Fibroblast of the aortic adventitia (primary cell): ENCODE measurements at regions not wholly inside any gene's neighbourhood (a gene's known extent, or its start where the extent isn't known, plus 50 kb on each side); places are given as distances from the start of the nearest gene placed in this dataset.

Source experiments
- DNase-seq: peaks from one replicate; pipeline ENCODE4 v3.0.0-alpha.2; 2010; ENCODE audit warnings: low read depth
- H3K4me3 ChIP-seq: 2 replicates; pipeline ENCODE4 v1.5.1; 2011; ENCODE audit warnings: low read depth, mild to moderate bottlenecking, control low read depth, low read length, moderate library complexity
- TF ChIP-seq, protein P1 (sequence below): IDR thresholded peaks from 2 replicates; pipeline ENCODE4 v1.5.1; 2011; ENCODE audit warnings: mild to moderate bottlenecking, low read length, control low read depth, inconsistent platforms; ENCODE audit not compliant: insufficient read depth

DNA sequence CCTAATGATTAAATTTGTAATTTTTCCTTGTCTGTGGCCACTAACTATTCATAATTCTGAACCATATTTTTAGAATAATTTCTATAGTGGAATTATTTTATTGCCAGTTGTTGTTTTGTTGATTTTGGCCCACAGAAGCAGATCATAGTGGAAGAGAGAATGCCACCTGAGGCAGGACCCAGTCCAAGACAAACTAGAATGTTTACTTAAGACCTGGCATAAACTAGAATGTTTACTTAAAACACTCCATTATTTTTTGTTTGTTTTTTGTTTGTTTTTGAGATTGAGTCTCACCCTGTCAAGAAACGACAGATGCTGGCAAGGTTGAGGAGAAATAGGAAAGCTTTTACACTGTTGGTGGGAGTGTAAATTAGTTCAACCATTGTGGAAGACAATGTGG, 310.2 kb downstream of the MRPL39 start:
- no peak overlapping the region for H3K4me3 ChIP-seq
- no peak for DNase-seq
- TF ChIP-seq, protein P1, sequence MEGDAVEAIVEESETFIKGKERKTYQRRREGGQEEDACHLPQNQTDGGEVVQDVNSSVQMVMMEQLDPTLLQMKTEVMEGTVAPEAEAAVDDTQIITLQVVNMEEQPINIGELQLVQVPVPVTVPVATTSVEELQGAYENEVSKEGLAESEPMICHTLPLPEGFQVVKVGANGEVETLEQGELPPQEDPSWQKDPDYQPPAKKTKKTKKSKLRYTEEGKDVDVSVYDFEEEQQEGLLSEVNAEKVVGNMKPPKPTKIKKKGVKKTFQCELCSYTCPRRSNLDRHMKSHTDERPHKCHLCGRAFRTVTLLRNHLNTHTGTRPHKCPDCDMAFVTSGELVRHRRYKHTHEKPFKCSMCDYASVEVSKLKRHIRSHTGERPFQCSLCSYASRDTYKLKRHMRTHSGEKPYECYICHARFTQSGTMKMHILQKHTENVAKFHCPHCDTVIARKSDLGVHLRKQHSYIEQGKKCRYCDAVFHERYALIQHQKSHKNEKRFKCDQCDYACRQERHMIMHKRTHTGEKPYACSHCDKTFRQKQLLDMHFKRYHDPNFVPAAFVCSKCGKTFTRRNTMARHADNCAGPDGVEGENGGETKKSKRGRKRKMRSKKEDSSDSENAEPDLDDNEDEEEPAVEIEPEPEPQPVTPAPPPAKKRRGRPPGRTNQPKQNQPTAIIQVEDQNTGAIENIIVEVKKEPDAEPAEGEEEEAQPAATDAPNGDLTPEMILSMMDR: no peak

DNA sequence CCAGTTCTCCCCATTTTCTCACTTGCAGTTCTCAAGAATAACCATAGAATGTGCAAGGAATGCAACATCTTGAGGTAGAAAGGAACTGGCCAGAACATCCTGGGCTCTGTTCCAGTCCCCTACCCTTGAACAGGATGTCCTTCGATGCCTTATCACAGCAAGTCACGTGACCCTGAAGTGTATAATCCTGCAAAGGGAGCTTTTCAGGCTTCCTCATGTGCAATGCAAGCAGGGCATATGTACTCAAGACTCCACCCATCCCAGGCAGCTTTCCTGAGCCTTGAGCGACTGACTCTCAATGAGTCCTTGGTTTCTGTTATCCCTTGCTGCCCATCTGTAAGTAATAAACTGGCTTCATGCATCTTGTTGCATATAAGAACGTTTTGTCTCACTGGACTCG, 311.0 kb downstream of the MRPL39 start:
- TF ChIP-seq, protein P1: no peak
- no peak for DNase-seq
- no peak overlapping the region for H3K4me3 ChIP-seq

DNA sequence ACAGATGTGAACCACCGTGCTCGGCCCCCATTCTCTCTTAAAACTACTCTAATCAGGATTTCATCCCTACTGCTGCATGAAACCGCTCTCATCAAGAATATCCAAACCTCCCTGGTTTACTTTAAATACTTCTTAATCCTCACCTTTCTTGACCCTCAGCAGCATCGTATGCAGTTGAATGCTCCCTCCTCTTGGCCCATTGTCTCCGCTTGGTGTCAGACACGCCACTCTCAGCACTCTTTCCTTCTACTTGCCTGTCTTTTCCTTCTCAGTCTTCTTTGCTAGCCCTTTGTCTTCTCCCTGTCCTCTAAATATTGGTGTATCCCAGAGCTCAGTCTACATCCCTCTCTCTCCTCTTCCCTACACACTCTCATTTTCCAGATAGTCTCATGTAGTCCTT, 314.9 kb downstream of the MRPL39 start:
- DNase-seq: no peak
- no peak overlapping the region for H3K4me3 ChIP-seq
- TF ChIP-seq, protein P1: no peak

DNA sequence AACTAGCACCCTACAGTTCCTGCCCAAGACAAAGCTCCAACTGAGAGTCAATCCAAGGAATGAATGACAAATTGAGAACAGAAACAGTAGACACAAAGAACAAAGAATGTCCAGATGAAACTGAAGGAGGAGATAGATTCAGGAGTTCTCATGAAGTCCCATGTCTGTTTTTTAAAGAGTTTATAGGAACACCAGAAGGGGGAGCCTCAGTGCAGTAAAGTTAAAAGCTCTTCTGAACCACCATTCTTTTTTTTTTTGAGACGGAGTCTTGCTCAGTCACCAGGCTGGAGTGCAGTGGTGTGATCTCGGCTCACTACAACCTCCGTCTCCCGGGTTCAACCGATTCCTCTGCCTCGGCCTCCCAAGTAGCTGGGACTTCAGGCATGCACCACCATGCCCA, 323.6 kb downstream of the MRPL39 start:
- TF ChIP-seq, protein P1: peak; percentile 62
- DNase-seq: peak; percentile 75
- H3K4me3 ChIP-seq: no peak overlapping the region

DNA sequence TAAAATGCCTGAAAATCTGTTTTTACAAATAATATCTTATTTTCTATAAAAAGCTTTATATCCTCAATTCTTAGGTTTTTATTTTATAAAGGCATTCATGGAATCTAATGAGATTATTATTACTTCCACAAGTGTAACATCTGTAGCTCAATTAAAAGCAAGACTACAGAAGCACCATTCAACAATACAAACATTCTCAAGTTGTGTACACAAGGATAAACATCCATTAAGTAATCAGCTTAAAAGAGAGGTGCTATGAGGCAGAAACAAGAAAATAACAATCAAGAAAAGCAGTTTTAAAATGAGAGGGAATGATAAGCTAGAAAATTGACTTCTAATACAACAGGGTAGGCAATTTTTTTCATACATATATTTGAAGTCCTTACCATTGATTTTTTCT, 326.1 kb downstream of the MRPL39 start:
- TF ChIP-seq, protein P1: no peak
- no peak for DNase-seq
- no peak overlapping the region for H3K4me3 ChIP-seq

DNA sequence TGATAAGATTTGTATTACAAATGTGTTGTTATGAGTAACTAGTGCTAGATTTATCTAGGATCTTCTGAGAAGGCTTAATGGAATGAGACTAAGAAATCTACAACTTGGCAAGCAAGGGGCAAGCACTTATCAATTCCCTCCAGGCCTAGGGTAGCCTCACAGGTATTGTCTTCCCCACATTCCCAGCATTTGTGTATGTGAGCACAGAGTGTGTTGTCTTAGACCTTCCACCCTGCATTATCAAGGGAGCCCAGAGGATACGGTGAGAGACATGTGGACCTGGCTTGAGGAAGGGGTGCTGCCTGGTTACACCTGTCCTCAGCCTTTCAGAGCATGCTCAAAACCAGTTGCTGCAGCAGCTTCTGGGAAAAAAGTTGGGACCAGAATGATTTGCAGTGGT, 327.2 kb downstream of the MRPL39 start:
- TF ChIP-seq, protein P1: no peak
- no peak overlapping the region for H3K4me3 ChIP-seq
- DNase-seq: no peak

DNA sequence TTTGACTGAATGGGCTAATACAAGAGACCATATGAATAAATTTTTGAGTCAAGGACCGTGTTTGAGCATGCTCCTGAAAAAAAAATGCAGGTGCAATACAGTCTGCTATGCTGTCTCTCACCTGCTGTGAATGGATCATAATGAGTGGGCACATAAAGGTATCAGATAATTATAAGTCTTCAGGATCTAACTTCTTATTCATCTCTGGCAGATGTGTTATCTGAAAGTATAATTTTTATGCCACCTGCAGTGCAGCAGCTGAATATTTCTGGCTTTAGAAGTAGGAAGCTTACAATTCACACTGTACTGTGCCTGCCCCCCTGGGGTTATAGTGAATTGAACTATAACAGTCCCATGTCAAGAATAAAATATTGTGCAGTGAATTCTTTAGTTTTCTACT, 333.3 kb downstream of the MRPL39 start:
- TF ChIP-seq, protein P1: no peak
- no peak overlapping the region for H3K4me3 ChIP-seq
- no peak for DNase-seq
